ENCODE measurements at regions not wholly inside any gene's neighbourhood (a gene's known extent, or its start where the extent isn't known, plus 50 kb on each side); places are given as distances from the start of the nearest gene placed in this dataset.

DNA sequence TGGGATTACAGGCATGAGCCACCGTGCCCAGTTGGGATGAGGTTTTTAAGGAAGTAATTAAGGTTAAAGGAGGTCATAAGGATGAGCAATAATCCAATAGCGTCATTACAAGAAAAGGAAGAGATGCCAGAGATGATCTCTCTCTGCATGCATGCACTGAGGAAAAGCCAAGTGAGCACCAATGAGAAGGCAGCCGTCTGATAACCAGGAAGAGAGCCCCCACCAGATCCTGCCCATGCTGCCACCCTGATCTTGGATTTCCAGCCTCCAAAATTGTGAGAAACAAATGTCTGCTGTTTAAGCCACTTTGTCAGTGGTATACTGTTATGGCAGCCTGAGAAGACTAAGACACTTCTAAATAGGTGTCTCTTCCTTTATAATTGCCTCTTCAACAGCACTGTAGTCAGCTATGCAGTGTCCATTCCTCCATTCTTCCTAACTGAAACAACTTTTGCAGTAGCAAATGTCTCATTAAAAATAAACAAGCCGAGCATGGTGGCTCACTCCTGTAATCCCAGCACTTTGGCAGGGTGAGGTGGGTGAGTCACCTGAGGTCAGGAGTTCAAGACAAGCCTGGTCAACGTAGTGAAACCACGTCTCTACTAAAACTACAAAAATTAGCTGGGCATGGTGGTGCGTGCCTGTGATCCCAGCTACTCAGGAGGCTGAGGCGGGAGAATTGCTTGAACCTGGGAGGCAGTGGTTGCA is 216.2 kb upstream of the RUNX1 start:
- H3K27ac ChIP-seq (ENCODE audit: low read length), result no peak overlapping the region
- H3K36me3 Mint-ChIP-seq, result no peaks in the 10 kb centered on the region
- H3K4me1 Mint-ChIP-seq, result no peaks in the 10 kb centered on the region
- H3K4me1 ChIP-seq (ENCODE audit: control insufficient read depth in 1 of 2, extremely low read depth in 1 of 2, insufficient read depth in 2 of 2, low read length in 2 of 2), result no peaks in the 10 kb centered on the region
- peaks cover 2 to 5% of the 10 kb centered on the region in 2 donors for H3K27me3 Mint-ChIP-seq
- ATAC-seq (replicated peaks in 1 of 4) (no peak), DNase-seq (no peak)
- CTCF ChIA-PET, result interaction anchor here in 1 of 2 donors (0.7 kb wide), 1 partner anchor 13 kb away, joined by 5 read pairs; no protein-coding TSS in a partner anchor
- peaks cover 0 to 3% (median 0%) of the 10 kb centered on the region in 3 donors for H3K9me3 Mint-ChIP-seq
- H3K36me3 ChIP-seq (ENCODE audit: control insufficient read depth in 2 of 2, extremely low read depth in 1 of 2, insufficient read depth in 1 of 2, low read length in 1 of 2), result no peaks in the 10 kb centered on the region
- no peaks in the 10 kb centered on the region for H3K9me3 ChIP-seq
- WGBS (ENCODE audit: insufficient coverage), result 100% methylated on average over 2 of the region's 8 CpGs
- no peak overlapping the region for H3K4me3 ChIP-seq (ENCODE audit: control insufficient read depth in 1 of 2, extremely low read depth in 1 of 2, low read length in 1 of 2)
- POLR2A ChIA-PET, result no interaction called here
- no peaks in the 10 kb centered on the region for H3K27me3 ChIP-seq (replicated peaks in 1 of 2; ENCODE audit: control insufficient read depth in 2 of 2, extremely low read depth in 1 of 2, insufficient read depth in 2 of 2, low read length in 1 of 2)
- no peak overlapping the region for H3K4me3 Mint-ChIP-seq
- no peak overlapping the region for H3K27ac Mint-ChIP-seq

DNA sequence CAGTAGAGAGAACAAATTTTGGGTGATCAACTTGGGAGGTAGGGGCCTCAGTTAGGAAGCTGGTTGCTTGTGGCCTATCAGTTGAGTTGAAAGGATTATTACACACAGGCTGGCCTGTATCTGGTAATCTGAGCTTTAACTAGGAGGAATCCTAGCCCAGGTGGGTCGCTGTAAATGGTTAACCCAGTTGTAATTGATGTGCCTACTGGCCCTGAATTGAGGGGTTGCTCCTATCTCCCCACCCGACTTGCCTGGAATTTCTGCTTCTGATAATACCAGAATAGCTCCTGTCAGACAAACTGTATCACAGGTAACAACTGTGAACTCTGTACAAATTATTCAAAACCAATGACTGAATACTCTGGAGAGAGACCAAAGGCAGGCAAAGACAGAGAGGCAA is 210.4 kb upstream of the RUNX1 start:
- H3K4me3 ChIP-seq (ENCODE audit: control insufficient read depth in 1 of 2, extremely low read depth in 1 of 2, low read length in 1 of 2), result no peak overlapping the region
- ATAC-seq (replicated peaks in 1 of 4), result no peak
- no peaks in the 10 kb centered on the region for H3K4me1 ChIP-seq (ENCODE audit: control insufficient read depth in 1 of 2, extremely low read depth in 1 of 2, insufficient read depth in 2 of 2, low read length in 2 of 2)
- no peaks in the 10 kb centered on the region for H3K9me3 ChIP-seq
- H3K27ac ChIP-seq (ENCODE audit: low read length), result no peak overlapping the region
- WGBS (ENCODE audit: insufficient coverage), result 100% methylated on average over 1 of the region's 2 CpGs
- no peaks in the 10 kb centered on the region for H3K36me3 ChIP-seq (ENCODE audit: control insufficient read depth in 2 of 2, extremely low read depth in 1 of 2, insufficient read depth in 1 of 2, low read length in 1 of 2)
- POLR2A ChIA-PET, result no interaction called here
- Mint-ChIP-seq H3K36me3 (no peaks in the 10 kb centered on the region), H3K27me3 (peaks cover 0 to 3% of the 10 kb centered on the region in 2 donors), H3K4me1 (no peaks in the 10 kb centered on the region), H3K9me3 (peaks cover 0 to 4% (median 0%) of the 10 kb centered on the region in 3 donors), H3K27ac (no peak overlapping the region), H3K4me3 (no peak overlapping the region)
- H3K27me3 ChIP-seq (replicated peaks in 1 of 2; ENCODE audit: control insufficient read depth in 2 of 2, extremely low read depth in 1 of 2, insufficient read depth in 2 of 2, low read length in 1 of 2), result no peaks in the 10 kb centered on the region
- DNase-seq, result no peak
- CTCF ChIA-PET, result no interaction called here

DNA sequence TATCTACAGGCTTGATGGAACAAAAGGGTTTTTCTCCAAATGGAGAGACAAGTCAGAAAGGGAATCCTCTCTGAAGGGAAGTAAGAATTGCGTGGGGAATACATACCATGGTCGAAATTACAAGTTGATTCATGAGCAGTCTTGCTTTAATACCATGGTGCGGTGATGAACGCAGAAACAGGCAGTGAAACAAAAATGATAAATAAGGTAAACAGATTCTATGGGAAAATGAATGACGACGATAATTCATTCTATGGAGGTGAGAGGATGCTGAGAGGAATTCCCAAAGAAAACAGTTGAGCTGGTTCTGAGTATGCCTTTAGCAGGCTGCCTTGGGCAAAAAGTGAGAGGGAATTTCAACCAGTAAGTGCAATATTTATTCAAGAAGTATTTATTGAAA is 209.4 kb upstream of the RUNX1 start:
- Histone ChIP-seq H3K27me3 (replicated peaks in 1 of 2; ENCODE audit: control insufficient read depth in 2 of 2, extremely low read depth in 1 of 2, insufficient read depth in 2 of 2, low read length in 1 of 2) (no peaks in the 10 kb centered on the region), H3K27ac (ENCODE audit: low read length) (no peak overlapping the region), H3K4me1 (ENCODE audit: control insufficient read depth in 1 of 2, extremely low read depth in 1 of 2, insufficient read depth in 2 of 2, low read length in 2 of 2) (no peaks in the 10 kb centered on the region), H3K4me3 (ENCODE audit: control insufficient read depth in 1 of 2, extremely low read depth in 1 of 2, low read length in 1 of 2) (no peak overlapping the region), H3K36me3 (ENCODE audit: control insufficient read depth in 2 of 2, extremely low read depth in 1 of 2, insufficient read depth in 1 of 2, low read length in 1 of 2) (no peaks in the 10 kb centered on the region), H3K9me3 (no peaks in the 10 kb centered on the region)
- no peak for DNase-seq
- no peak overlapping the region for H3K27ac Mint-ChIP-seq
- peaks cover 0 to 3% of the 10 kb centered on the region in 2 donors for H3K27me3 Mint-ChIP-seq
- no peaks in the 10 kb centered on the region for H3K4me1 Mint-ChIP-seq
- WGBS (ENCODE audit: insufficient coverage), result 93% methylated on average over 6 of the region's 6 CpGs
- H3K4me3 Mint-ChIP-seq, result no peak overlapping the region
- ATAC-seq (replicated peaks in 1 of 4), result no peak
- CTCF ChIA-PET, result interaction anchor here in 1 of 2 donors (0.6 kb wide), 1 partner anchor 1684 kb away, joined by 7 read pairs; no protein-coding TSS in a partner anchor
- POLR2A ChIA-PET, result no interaction called here
- H3K9me3 Mint-ChIP-seq, result peaks cover 0 to 4% (median 0%) of the 10 kb centered on the region in 3 donors
- H3K36me3 Mint-ChIP-seq, result no peaks in the 10 kb centered on the region

GRCh38 chr21:35257413-35257812 is 208.3 kb upstream of the RUNX1 start:
- CTCF ChIA-PET, result no interaction called here
- Mint-ChIP-seq H3K4me1 (no peaks in the 10 kb centered on the region), H3K27me3 (peaks cover 0 to 3% of the 10 kb centered on the region in 2 donors), H3K9me3 (peaks cover 0 to 4% (median 0%) of the 10 kb centered on the region in 3 donors), H3K36me3 (no peaks in the 10 kb centered on the region), H3K4me3 (no peak overlapping the region), H3K27ac (no peak overlapping the region)
- no peaks in the 10 kb centered on the region for H3K27me3 ChIP-seq (replicated peaks in 1 of 2; ENCODE audit: control insufficient read depth in 2 of 2, extremely low read depth in 1 of 2, insufficient read depth in 2 of 2, low read length in 1 of 2)
- no peak overlapping the region for H3K27ac ChIP-seq (ENCODE audit: low read length)
- DNase-seq, result no peak
- 38% methylated on average over 1 of the region's 2 CpGs for WGBS (ENCODE audit: insufficient coverage)
- H3K4me1 ChIP-seq (ENCODE audit: control insufficient read depth in 1 of 2, extremely low read depth in 1 of 2, insufficient read depth in 2 of 2, low read length in 2 of 2), result no peaks in the 10 kb centered on the region
- ATAC-seq (replicated peaks in 1 of 4), result no peak
- POLR2A ChIA-PET, result interaction anchor here in 1 of 2 donors (0.6 kb wide), 1 partner anchor 10 kb away, joined by 3 read pairs; no protein-coding TSS in a partner anchor
- no peaks in the 10 kb centered on the region for H3K9me3 ChIP-seq
- no peak overlapping the region for H3K4me3 ChIP-seq (ENCODE audit: control insufficient read depth in 1 of 2, extremely low read depth in 1 of 2, low read length in 1 of 2)
- no peaks in the 10 kb centered on the region for H3K36me3 ChIP-seq (ENCODE audit: control insufficient read depth in 2 of 2, extremely low read depth in 1 of 2, insufficient read depth in 1 of 2, low read length in 1 of 2)

DNA sequence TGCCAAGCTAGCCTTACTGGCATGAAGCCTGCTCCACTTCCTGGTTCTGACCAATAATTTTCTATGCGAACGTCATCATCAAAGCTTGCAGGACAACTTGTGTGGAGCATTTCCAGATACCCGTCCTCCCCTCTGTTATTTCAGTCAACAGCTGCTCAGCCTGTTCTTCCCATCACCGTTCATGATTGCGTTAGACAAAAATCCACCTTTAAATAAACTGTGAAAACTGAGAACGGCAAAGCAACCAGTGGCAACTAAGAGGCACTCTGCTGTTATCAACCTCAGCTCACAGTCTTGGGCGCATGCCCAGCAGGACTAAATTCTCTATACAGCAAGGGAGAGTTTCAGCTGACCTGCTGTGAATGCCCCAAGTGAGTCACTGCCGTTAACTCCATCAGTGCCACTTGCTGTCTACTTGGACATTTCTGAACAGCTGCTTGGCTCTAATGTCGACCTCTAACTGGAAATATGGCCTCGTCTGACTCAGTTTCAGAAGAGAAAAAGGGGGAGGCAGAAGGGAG is 207.4 kb upstream of the RUNX1 start:
- Mint-ChIP-seq H3K4me3 (no peak overlapping the region), H3K4me1 (no peaks in the 10 kb centered on the region), H3K9me3 (peaks cover 0 to 4% (median 0%) of the 10 kb centered on the region in 3 donors), H3K36me3 (no peaks in the 10 kb centered on the region), H3K27ac (no peak overlapping the region), H3K27me3 (peaks cover 0 to 3% of the 10 kb centered on the region in 2 donors)
- H3K4me3 ChIP-seq (ENCODE audit: control insufficient read depth in 1 of 2, extremely low read depth in 1 of 2, low read length in 1 of 2), result no peak overlapping the region
- ChIA-PET POLR2A (no interaction called here), CTCF (no interaction called here)
- WGBS (ENCODE audit: insufficient coverage), result 88% methylated on average over 8 of the region's 10 CpGs
- no peak overlapping the region for H3K27ac ChIP-seq (ENCODE audit: low read length)
- DNase-seq, result no peak
- ATAC-seq (replicated peaks in 1 of 4), result no peak
- H3K27me3 ChIP-seq (replicated peaks in 1 of 2; ENCODE audit: control insufficient read depth in 2 of 2, extremely low read depth in 1 of 2, insufficient read depth in 2 of 2, low read length in 1 of 2), result no peaks in the 10 kb centered on the region
- no peaks in the 10 kb centered on the region for H3K9me3 ChIP-seq
- no peaks in the 10 kb centered on the region for H3K36me3 ChIP-seq (ENCODE audit: control insufficient read depth in 2 of 2, extremely low read depth in 1 of 2, insufficient read depth in 1 of 2, low read length in 1 of 2)
- no peaks in the 10 kb centered on the region for H3K4me1 ChIP-seq (ENCODE audit: control insufficient read depth in 1 of 2, extremely low read depth in 1 of 2, insufficient read depth in 2 of 2, low read length in 2 of 2)

DNA sequence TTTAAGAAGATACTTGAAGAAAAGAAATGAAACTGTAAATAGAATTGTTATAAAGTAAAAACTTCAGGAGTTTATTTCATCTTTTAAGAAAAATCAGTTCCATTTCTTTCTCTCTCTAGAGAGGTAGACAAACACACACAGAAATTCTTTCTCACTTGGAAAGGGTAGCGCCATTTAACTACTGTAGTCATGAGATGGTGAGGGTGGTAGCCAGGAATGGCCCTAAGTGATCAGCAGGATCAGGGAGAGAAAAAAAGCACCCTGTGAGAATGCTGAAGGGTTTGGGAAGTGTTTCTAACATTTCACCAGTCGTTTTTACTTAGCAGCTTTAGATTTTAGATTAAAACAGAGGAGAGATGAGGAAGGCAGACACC is 205.7 kb upstream of the RUNX1 start:
- no CpG with 5 or more reads among the region's 2 CpGs for WGBS (ENCODE audit: insufficient coverage)
- no peak for DNase-seq
- H3K4me3 Mint-ChIP-seq, result no peak overlapping the region
- H3K4me1 Mint-ChIP-seq, result no peaks in the 10 kb centered on the region
- Histone ChIP-seq H3K9me3 (no peaks in the 10 kb centered on the region), H3K4me3 (ENCODE audit: control insufficient read depth in 1 of 2, extremely low read depth in 1 of 2, low read length in 1 of 2) (no peak overlapping the region), H3K36me3 (ENCODE audit: control insufficient read depth in 2 of 2, extremely low read depth in 1 of 2, insufficient read depth in 1 of 2, low read length in 1 of 2) (no peaks in the 10 kb centered on the region), H3K27ac (ENCODE audit: low read length) (no peak overlapping the region), H3K27me3 (replicated peaks in 1 of 2; ENCODE audit: control insufficient read depth in 2 of 2, extremely low read depth in 1 of 2, insufficient read depth in 2 of 2, low read length in 1 of 2) (no peaks in the 10 kb centered on the region), H3K4me1 (ENCODE audit: control insufficient read depth in 1 of 2, extremely low read depth in 1 of 2, insufficient read depth in 2 of 2, low read length in 2 of 2) (no peaks in the 10 kb centered on the region)
- peaks cover 4 to 9% (median 4%) of the 10 kb centered on the region in 3 donors for H3K9me3 Mint-ChIP-seq
- POLR2A ChIA-PET, result no interaction called here
- CTCF ChIA-PET, result no interaction called here
- no peak for ATAC-seq (replicated peaks in 1 of 4)
- H3K27me3 Mint-ChIP-seq, result peaks cover 0 to 3% of the 10 kb centered on the region in 2 donors
- H3K36me3 Mint-ChIP-seq, result no peaks in the 10 kb centered on the region
- no peak overlapping the region for H3K27ac Mint-ChIP-seq
